Subcutaneous abdominal adipose tissue (tissue), 5 donors: ENCODE measurements at regions not wholly inside any gene's neighbourhood (a gene's known extent, or its start where the extent isn't known, plus 50 kb on each side); places are given as distances from the start of the nearest gene placed in this dataset.
"Not testable (repeated sequence)": the region's sequence is repeated elsewhere in the genome, so short reads cannot be mapped to it uniquely, and the experiment has no call there.

Experiments
- H3K27ac ChIP-seq: one replicate; pipeline ENCODE4 v1.7.0; 2013; ENCODE audit warnings: low read depth, mild to moderate bottlenecking, inconsistent platforms, low read length, moderate library complexity
- H3K27me3 ChIP-seq, 5 donors: one replicate each; pipeline ENCODE4 v1.7.0; 2013; ENCODE audit warnings: low read length in 5 of 5, inconsistent platforms in 1 of 5; ENCODE audit not compliant: control insufficient read depth in 5 of 5, insufficient read depth in 4 of 5
- H3K36me3 ChIP-seq, 5 donors: one replicate each; pipeline ENCODE4 v1.7.0; 2013; ENCODE audit warnings: low read length in 5 of 5; ENCODE audit not compliant: control insufficient read depth in 5 of 5, insufficient read depth in 5 of 5
- H3K4me1 ChIP-seq, 5 donors: one replicate each; pipeline ENCODE4 v1.7.0; 2013; ENCODE audit warnings: low read length in 5 of 5, mild to moderate bottlenecking in 3 of 5, moderate library complexity in 1 of 5; ENCODE audit not compliant: control insufficient read depth in 5 of 5, insufficient read depth in 5 of 5
- H3K4me3 ChIP-seq, 5 donors: one replicate each; pipeline ENCODE4 v1.7.0; 2013; ENCODE audit warnings: low read length in 5 of 5, low read depth in 1 of 5
- H3K9ac ChIP-seq, 5 donors: one replicate each; pipeline ENCODE4 v1.7.0; 2013; ENCODE audit warnings: low read length in 5 of 5, mild to moderate bottlenecking in 4 of 5, moderate library complexity in 3 of 5
- H3K9me3 ChIP-seq, 5 donors: one replicate each; pipeline ENCODE4 v1.7.0; 2013; ENCODE audit warnings: low read length in 5 of 5; ENCODE audit not compliant: control insufficient read depth in 5 of 5
- donor health status: healthy.
- donor health status: healthy.
- donor health status: healthy.
- donor health status: healthy.
- donor health status: healthy.

DNA sequence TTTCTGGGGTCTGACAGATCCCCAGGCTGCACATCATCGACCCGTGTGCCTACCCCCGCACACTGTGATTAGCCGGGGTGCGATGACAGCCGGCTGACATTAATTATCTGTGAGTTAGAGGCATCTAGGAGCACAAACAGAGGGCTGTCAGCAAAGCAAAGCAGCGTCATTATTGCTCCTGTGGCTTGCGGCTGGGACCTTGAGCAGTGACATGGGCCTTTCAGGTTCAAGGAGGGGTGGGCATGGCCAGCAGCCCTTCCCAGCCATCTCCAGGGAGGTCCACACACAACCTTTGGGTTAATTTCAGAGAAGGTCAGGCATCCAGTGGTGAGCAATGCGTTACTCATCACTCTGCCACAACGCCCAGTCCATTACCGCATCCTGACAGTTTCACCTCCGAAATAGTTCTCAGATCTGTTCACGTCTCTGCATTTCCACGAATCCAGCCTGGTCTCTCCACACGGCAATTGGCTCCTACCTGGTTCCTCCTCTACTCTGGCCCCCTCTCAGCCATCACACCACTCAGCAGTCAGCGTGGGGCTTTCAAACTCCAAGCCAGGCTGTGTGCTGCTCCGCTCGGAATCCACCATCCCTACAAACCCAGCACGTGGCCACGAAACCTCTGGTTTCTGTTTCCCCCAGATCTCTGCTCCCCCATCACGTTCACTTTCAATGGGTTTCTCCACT, 249.7 kb upstream of the C16orf82 start:
- Histone ChIP-seq H3K27ac (no peak overlapping the region), H3K36me3 (no peaks in the 10 kb centered on the region), H3K4me3 (no peak overlapping the region), H3K9ac (no peak overlapping the region), H3K27me3 (peaks cover 4 to 10% (median 6%) of the 10 kb centered on the region in 5 donors), H3K9me3 (peaks cover 0 to 9% (median 0%) of the 10 kb centered on the region in 5 donors), H3K4me1 (no peaks in the 10 kb centered on the region)

DNA sequence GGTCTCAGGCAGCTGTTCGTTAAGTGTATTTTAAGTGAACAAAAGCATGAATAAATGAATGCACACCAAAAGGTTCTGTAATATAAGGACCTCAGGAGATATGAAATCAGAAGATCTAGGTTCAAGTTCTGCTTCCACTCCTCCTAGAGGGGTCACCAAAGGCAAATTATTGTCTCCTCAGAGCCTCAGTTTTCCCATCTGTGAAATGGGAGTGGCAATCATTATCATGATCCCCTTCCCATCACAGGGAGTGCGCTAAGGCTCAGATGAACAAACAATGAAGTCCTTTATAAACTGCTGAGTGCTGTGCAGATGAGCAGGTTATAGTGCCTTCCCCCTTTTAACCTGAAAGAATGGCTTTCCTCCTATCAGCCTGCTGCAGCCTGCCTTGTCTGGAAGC, 248.3 kb upstream of the C16orf82 start:
- H3K27me3 ChIP-seq: peaks cover 4 to 10% (median 6%) of the 10 kb centered on the region in 5 donors
- H3K4me3 ChIP-seq: no peak overlapping the region
- peaks cover 0 to 4% (median 0%) of the 10 kb centered on the region in 5 donors for H3K9me3 ChIP-seq
- H3K36me3 ChIP-seq: no peaks in the 10 kb centered on the region
- no peak overlapping the region for H3K9ac ChIP-seq
- no peak overlapping the region for H3K27ac ChIP-seq
- no peaks in the 10 kb centered on the region for H3K4me1 ChIP-seq

DNA sequence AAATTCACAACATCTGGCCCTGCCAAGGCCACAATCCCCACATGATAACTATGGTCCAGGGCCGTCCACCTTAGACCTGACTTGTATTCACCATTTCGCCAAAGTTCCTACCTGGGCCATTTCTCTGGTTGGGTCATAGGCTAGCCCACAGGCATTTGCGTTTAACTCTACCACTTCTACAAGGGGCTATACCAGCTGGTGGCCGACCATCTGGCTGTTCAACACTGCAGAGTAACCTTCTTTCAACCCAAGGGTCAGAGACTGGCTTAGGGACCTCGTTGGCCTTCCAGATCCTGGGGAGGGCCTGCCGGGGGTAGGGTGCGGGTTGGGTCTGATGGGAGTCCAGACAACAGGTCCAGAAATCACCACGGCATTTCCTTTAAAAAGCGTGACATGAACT, 242.3 kb upstream of the C16orf82 start:
- Histone ChIP-seq H3K4me1 (peaks cover 0 to 4% (median 0%) of the 10 kb centered on the region in 5 donors), H3K27ac (no peak overlapping the region), H3K36me3 (no peaks in the 10 kb centered on the region), H3K9ac (no peak overlapping the region), H3K4me3 (no peak overlapping the region), H3K9me3 (no peaks in the 10 kb centered on the region), H3K27me3 (peaks cover 0 to 4% (median 0%) of the 10 kb centered on the region in 5 donors)

DNA sequence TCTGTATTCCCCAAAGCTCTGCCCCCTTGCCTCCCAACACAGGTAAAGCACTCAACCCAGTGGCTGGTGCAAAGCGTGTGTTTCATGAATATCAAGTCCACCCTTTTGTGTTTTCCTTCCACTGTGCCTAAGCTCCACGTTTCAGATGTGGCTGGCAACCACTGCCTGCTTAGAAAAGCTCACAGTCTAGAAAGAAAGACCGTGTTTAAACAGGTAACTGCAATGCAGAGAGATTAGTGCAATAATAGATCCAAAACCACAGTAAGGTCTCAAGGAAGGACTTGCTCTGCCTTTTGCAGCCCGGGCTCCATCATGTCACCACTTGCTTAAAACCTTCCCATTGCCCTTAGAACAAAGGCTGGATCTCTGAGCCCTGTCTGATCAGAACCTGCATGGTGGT, 240.2 kb upstream of the C16orf82 start:
- no peaks in the 10 kb centered on the region for H3K27me3 ChIP-seq

DNA sequence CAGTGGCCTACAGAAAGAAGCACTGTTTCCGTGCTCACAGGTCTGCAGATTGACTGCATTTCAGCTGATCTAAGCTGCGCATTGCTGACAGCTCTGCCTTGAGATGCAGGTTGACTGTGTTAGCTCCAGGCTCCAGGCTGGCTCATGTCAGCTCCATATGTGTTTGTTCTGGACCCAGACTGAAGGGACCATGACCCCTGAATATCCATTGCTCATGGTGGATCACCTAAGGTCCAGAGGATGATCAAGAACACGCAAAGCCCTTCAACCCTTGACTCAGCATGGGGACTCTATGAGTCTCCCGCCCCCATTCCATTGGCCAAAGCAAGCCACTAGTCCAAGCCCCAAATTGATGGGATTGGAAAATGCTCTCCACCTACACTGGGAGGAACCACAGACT, 239.3 kb upstream of the C16orf82 start:
- H3K4me1 ChIP-seq: peaks cover 0 to 4% (median 1%) of the 10 kb centered on the region in 5 donors
- H3K27ac ChIP-seq: no peak overlapping the region
- no peak overlapping the region for H3K9ac ChIP-seq
- H3K9me3 ChIP-seq: peaks cover 0 to 3% (median 0%) of the 10 kb centered on the region in 5 donors
- no peak overlapping the region for H3K4me3 ChIP-seq
- no peaks in the 10 kb centered on the region for H3K27me3 ChIP-seq
- H3K36me3 ChIP-seq: no peaks in the 10 kb centered on the region

More for the DNA sequence above, 240.2 kb upstream of the C16orf82 start:
- peaks cover 0 to 4% (median 1%) of the 10 kb centered on the region in 5 donors for H3K4me1 ChIP-seq
- H3K27ac ChIP-seq: no peak overlapping the region
- H3K9me3 ChIP-seq: no peaks in the 10 kb centered on the region
- no peak overlapping the region for H3K9ac ChIP-seq
- no peak overlapping the region for H3K4me3 ChIP-seq
- no peaks in the 10 kb centered on the region for H3K36me3 ChIP-seq

DNA sequence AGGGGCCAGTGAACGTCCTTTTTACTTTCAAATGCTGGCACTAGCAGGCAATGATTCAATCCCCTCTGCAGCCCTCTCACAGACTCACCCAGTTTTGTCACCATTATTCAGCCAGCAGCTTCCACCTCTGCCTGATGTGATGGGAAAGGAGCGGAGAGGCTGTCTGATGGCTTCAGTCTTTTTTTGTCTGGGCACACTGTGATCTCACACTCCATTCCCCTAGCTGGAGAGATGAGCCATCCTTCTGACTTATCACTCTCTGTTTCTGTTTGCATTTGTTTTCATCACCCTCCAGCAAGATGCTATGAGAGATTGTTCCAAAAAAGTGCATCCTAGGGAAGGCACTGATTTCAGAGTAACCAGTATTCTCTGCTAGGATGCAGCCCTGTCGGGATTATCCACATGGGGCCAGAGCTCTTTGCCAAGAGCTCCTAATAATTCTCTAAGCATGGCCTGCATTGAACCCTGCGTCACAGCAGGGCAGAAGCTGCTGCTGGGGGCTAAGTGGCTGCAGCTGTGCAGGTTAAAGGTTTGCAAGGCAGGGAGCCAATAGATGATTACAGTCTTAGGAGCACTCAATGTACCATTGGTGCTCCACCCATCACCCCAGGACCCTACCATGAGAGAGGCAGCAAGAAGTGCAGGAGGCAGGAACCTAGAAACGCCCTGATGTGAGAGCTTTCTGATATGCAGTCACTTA, 236.1 kb upstream of the C16orf82 start:
- H3K9ac ChIP-seq: no peak overlapping the region
- no peaks in the 10 kb centered on the region for H3K36me3 ChIP-seq
- no peak overlapping the region for H3K4me3 ChIP-seq
- H3K9me3 ChIP-seq: peaks cover 0 to 3% (median 0%) of the 10 kb centered on the region in 5 donors
- H3K27ac ChIP-seq: no peak overlapping the region
- no peaks in the 10 kb centered on the region for H3K27me3 ChIP-seq
- peaks cover 0 to 4% (median 1%) of the 10 kb centered on the region in 5 donors for H3K4me1 ChIP-seq

DNA sequence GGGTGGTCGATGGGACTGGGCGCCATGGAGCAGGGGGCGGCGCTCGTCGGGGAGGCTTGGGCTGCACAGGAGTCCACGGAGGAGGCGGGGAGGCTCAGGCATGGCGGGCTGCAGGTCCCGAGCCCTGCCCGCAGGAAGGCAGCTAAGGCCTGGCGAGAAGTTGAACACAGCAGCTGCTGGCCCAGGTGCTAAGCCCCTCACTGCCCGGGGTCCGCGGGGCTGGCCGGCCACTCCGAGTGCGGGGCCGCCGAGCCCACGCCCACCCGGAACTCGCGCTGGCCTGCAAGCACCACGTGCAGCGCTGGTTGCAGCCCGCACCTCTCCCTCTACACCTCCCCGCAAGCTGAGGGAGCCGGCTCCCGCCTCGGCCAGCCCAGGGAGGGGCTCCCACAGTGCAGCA, 230.6 kb upstream of the C16orf82 start:
- not testable (repeated sequence) for H3K4me1 ChIP-seq, H3K9me3 ChIP-seq, H3K27ac ChIP-seq, H3K4me3 ChIP-seq, H3K9ac ChIP-seq, H3K36me3 ChIP-seq, H3K27me3 ChIP-seq

DNA sequence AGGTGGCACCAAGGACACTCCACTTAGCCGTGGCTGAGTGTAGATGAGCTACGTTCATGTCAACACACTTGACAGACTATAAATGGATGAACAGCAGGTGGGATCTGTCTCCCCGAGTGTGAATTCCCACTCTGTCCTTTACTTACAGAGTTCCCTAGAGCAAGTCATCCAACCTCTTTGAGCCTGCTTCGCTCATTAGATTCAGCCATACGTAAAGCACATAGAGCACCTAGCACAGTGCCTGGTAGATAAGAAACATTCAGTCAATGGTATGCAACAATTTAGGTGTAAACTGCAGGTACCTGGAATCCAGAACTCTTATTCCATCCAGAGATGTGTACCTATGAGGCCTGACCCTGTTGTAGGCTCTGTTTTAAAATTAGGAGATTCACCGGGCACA, 227.8 kb upstream of the C16orf82 start:
- no peaks in the 10 kb centered on the region for H3K36me3 ChIP-seq
- H3K9ac ChIP-seq: no peak overlapping the region
- H3K27me3 ChIP-seq: no peaks in the 10 kb centered on the region

DNA sequence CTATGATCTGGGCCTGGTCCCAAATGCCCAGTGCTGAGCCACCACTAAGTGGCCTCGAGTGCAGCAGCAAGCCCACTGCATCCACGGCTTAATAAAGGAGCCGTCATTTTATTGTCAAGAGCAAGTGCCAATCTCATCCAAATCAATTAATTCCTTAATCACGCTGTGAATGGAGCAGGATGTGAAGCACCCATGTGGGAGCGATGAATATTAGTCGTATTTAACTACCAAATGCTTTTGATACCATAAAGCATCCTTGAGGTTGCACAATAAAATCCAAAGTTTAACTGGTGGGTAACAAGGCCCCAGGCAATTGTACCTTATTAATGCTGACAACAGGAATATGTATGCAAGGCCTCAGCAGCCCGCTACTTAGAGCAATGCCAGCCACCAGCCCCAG, 226.0 kb upstream of the C16orf82 start:
- Histone ChIP-seq H3K9me3 (no peaks in the 10 kb centered on the region), H3K27me3 (no peaks in the 10 kb centered on the region)

More for the DNA sequence above, 227.8 kb upstream of the C16orf82 start:
- H3K4me3 ChIP-seq: no peak overlapping the region
- no peaks in the 10 kb centered on the region for H3K4me1 ChIP-seq
- no peak overlapping the region for H3K27ac ChIP-seq
- no peaks in the 10 kb centered on the region for H3K9me3 ChIP-seq

DNA sequence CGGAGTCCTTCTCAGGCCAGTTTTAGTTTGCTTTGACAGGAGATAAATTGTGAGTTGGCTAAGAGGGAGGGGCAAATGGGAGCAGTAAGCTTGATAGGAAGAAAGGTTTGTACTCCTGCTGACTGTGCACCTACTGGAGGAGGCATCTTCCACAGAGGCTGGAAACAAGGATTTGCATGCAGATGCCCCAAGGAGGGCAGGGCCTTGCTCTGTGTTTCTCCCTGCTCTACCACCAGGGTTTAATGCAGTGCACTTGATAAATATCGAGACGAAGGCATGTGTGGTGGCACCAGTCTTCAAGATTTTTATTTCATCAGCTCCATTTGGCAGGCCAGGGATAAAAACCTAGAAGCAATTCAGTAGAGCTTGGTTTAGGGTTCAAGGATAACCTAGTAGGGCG, 210.5 kb upstream of the C16orf82 start:
- H3K9me3 ChIP-seq: peaks cover 4 to 19% (median 12%) of the 10 kb centered on the region in 5 donors
- H3K36me3 ChIP-seq: no peaks in the 10 kb centered on the region
- H3K27me3 ChIP-seq: no peaks in the 10 kb centered on the region
- H3K4me1 ChIP-seq: no peaks in the 10 kb centered on the region
- H3K27ac ChIP-seq: no peak overlapping the region
- H3K4me3 ChIP-seq: no peak overlapping the region
- H3K9ac ChIP-seq: no peak overlapping the region

More for the DNA sequence above, 226.0 kb upstream of the C16orf82 start:
- no peaks in the 10 kb centered on the region for H3K4me1 ChIP-seq
- H3K27ac ChIP-seq: no peak overlapping the region
- no peak overlapping the region for H3K9ac ChIP-seq
- no peak overlapping the region for H3K4me3 ChIP-seq
- H3K36me3 ChIP-seq: no peaks in the 10 kb centered on the region
